Cardiac muscle cell (in vitro differentiated cells and primary cell): ENCODE measurements at regions not wholly inside any gene's neighbourhood (a gene's known extent, or its start where the extent isn't known, plus 50 kb on each side); places are given as distances from the start of the nearest gene placed in this dataset.
A peak's percentile ranks its signal among the peaks of the same experiment; 100 is the strongest.

Experiments
- DNase-seq, 2 donors: peaks; one replicate each; pipeline versions ENCODE4 v3.0.0 to v3.0.0-alpha.2; 2010 to 2017; ENCODE audit warnings: low read depth in 1 of 2, low spot score in 1 of 2
- H3K27ac ChIP-seq: fragments of 200-600 bp; sonication (generic); 2 replicates; pipeline ENCODE4 v1.5.1; 2016
- H3K27me3 ChIP-seq: fragments of 200-600 bp; sonication (generic); 2 replicates; pipeline ENCODE4 v1.6.0; 2016; ENCODE audit warnings: control low read depth
- H3K36me3 ChIP-seq: fragments of 200-600 bp; sonication (generic); 2 replicates; pipeline ENCODE4 v1.5.1; 2016; ENCODE audit warnings: control low read depth
- H3K4me1 ChIP-seq: fragments of 200-600 bp; sonication (generic); 2 replicates; pipeline ENCODE4 v1.8.1; 2017; ENCODE audit warnings: low read depth, mild to moderate bottlenecking, mixed run types
- H3K4me3 ChIP-seq: fragments of 200-600 bp; sonication (generic); 2 replicates; pipeline ENCODE4 v1.5.1; 2016; ENCODE audit warnings: mild to moderate bottlenecking
- H3K9me3 ChIP-seq: fragments of 200-600 bp; sonication (generic); 2 replicates; pipeline ENCODE4 v1.5.1; 2017; ENCODE audit warnings: low read depth, mild to moderate bottlenecking, control low read depth
- CTCF ChIP-seq: IDR thresholded peaks from 2 replicates; pipeline ENCODE4 v1.5.1; 2012; ENCODE audit warnings: low read depth, mild to moderate bottlenecking, low read length

GRCh38 chr12:90331262-90331661 is 622.6 kb upstream of the ATP2B1 start:
- peak in 1 of 2 donors; percentile 22 for DNase-seq

GRCh38 chr12:90327793-90328743 is 619.4 kb upstream of the ATP2B1 start:
- DNase-seq = no peak
- Histone ChIP-seq H3K36me3 (no peaks in the 10 kb centered on the region), H3K27ac (no peak overlapping the region), H3K4me1 (no peaks in the 10 kb centered on the region), H3K27me3 (no peaks in the 10 kb centered on the region), H3K9me3 (no peaks in the 10 kb centered on the region), H3K4me3 (no peak overlapping the region)
- no peak for TF ChIP-seq CTCF

More at GRCh38 chr12:90331262-90331661, 622.6 kb upstream of the ATP2B1 start:
- Histone ChIP-seq H3K27me3 (no peaks in the 10 kb centered on the region), H3K27ac (no peak overlapping the region), H3K4me3 (no peak overlapping the region), H3K36me3 (no peaks in the 10 kb centered on the region), H3K9me3 (no peaks in the 10 kb centered on the region), H3K4me1 (no peaks in the 10 kb centered on the region)
- no peak for TF ChIP-seq CTCF

GRCh38 chr12:90323217-90323616 is 614.6 kb upstream of the ATP2B1 start:
- Histone ChIP-seq H3K27me3 (no peaks in the 10 kb centered on the region), H3K4me3 (no peak overlapping the region), H3K36me3 (no peaks in the 10 kb centered on the region), H3K9me3 (no peaks in the 10 kb centered on the region), H3K4me1 (no peaks in the 10 kb centered on the region), H3K27ac (no peak overlapping the region)
- DNase-seq = no peak
- no peak for TF ChIP-seq CTCF

- H3K27me3 ChIP-seq = no peaks in the 10 kb centered on the region
Measured at GRCh38 chr12:90322006-90322405, 613.4 kb upstream of the ATP2B1 start.

GRCh38 chr12:90321369-90321768 is 612.7 kb upstream of the ATP2B1 start:
- Histone ChIP-seq H3K9me3 (no peaks in the 10 kb centered on the region), H3K36me3 (no peaks in the 10 kb centered on the region), H3K27me3 (no peaks in the 10 kb centered on the region), H3K4me1 (no peaks in the 10 kb centered on the region), H3K27ac (no peak overlapping the region), H3K4me3 (no peak overlapping the region)
- TF ChIP-seq CTCF = no peak
- DNase-seq = no peak

More at GRCh38 chr12:90322006-90322405, 613.4 kb upstream of the ATP2B1 start:
- Histone ChIP-seq H3K9me3 (no peaks in the 10 kb centered on the region), H3K27ac (no peak overlapping the region), H3K36me3 (no peaks in the 10 kb centered on the region), H3K4me1 (no peaks in the 10 kb centered on the region), H3K4me3 (no peak overlapping the region)
- TF ChIP-seq CTCF = no peak
- DNase-seq = peak in 1 of 2 donors; percentile 36
